ENCODE measurements at regions not wholly inside any gene's neighbourhood (a gene's known extent, or its start where the extent isn't known, plus 50 kb on each side); places are given as distances from the start of the nearest gene placed in this dataset.
"Not testable (repeated sequence)": the region's sequence is repeated elsewhere in the genome, so short reads cannot be mapped to it uniquely, and the experiment has no call there.

- DNase-seq (no peak), ATAC-seq (no peak)
- intact Hi-C loops (cut with DNase I, micrococcal nuclease) = no loop called here
Observed at GRCh38 chr9:124084087-124084486, 72.5 kb downstream of the LHX2 start.

- DNase-seq (no peak), ATAC-seq (no peak)
- intact Hi-C loops (cut with DNase I, micrococcal nuclease) = no loop called here
Observed at GRCh38 chr9:124087226-124087625, 75.7 kb downstream of the LHX2 start.

- peak in 1 of 2 donors; percentile 8 for DNase-seq
- no peak for ATAC-seq
- intact Hi-C loops (cut with DNase I, micrococcal nuclease) = no loop called here
Observed at GRCh38 chr9:124088476-124088837, 76.9 kb downstream of the LHX2 start.

GRCh38 chr9:124089631-124090488 lies 78.3 kb downstream of the LHX2 start:
- ATAC-seq; DNase-seq; intact Hi-C loops (cut with DNase I, micrococcal nuclease): not testable (repeated sequence)

- no peak for DNase-seq
- peak; percentile 16 for ATAC-seq
- intact Hi-C loops (cut with DNase I, micrococcal nuclease) = no loop called here
Observed at GRCh38 chr9:124098141-124098905, 86.8 kb downstream of the LHX2 start.

- ATAC-seq = no peak
- intact Hi-C loops (cut with DNase I, micrococcal nuclease) = no loop called here
- no peak for DNase-seq
Observed at GRCh38 chr9:124099860-124100259, 88.3 kb downstream of the LHX2 start.

GRCh38 chr9:124101215-124101968 lies 89.8 kb downstream of the LHX2 start:
- intact Hi-C loops (cut with DNase I, micrococcal nuclease) = no loop called here
- DNase-seq = no peak
- ATAC-seq = no peak

GRCh38 chr9:124101969-124102345 lies 90.4 kb downstream of the LHX2 start:
- ATAC-seq (no peak), DNase-seq (no peak)
- intact Hi-C loops (cut with DNase I, micrococcal nuclease) = no loop called here

GRCh38 chr9:124102363-124102762 lies 90.8 kb downstream of the LHX2 start:
- ATAC-seq (no peak), DNase-seq (no peak)
- intact Hi-C loops (cut with DNase I, micrococcal nuclease) = no loop called here

GRCh38 chr9:124105266-124105665 lies 93.7 kb downstream of the LHX2 start:
- DNase-seq (no peak), ATAC-seq (no peak)
- intact Hi-C loops (cut with DNase I, micrococcal nuclease) = no loop called here

GRCh38 chr9:124108216-124108615 lies 96.6 kb downstream of the LHX2 start:
- ATAC-seq = no peak
- DNase-seq = no peak
- intact Hi-C loops (cut with DNase I, micrococcal nuclease) = no loop called here

- peak; percentile 35 to 71 for DNase-seq
- ATAC-seq = peak; percentile 82
- intact Hi-C loops (cut with DNase I, micrococcal nuclease) = no loop called here
Observed at GRCh38 chr9:124110307-124110915, 98.8 kb downstream of the LHX2 start.

GRCh38 chr9:124116683-124117363 lies 105.3 kb downstream of the LHX2 start:
- ATAC-seq (no peak), DNase-seq (no peak)
- intact Hi-C loops (cut with DNase I, micrococcal nuclease) = no loop called here

- DNase-seq (no peak), ATAC-seq (no peak)
- intact Hi-C loops (cut with DNase I, micrococcal nuclease) = no loop called here
Observed at GRCh38 chr9:124118894-124119293, 107.3 kb downstream of the LHX2 start.

GRCh38 chr9:124120272-124120671 lies 108.7 kb downstream of the LHX2 start:
- intact Hi-C loops (cut with DNase I, micrococcal nuclease) = no loop called here
- DNase-seq (no peak), ATAC-seq (no peak)

GRCh38 chr9:124121725-124122124 lies 110.2 kb downstream of the LHX2 start:
- intact Hi-C loops (cut with DNase I, micrococcal nuclease) = no loop called here
- no peak for DNase-seq
- ATAC-seq = no peak

- intact Hi-C loops (cut with DNase I, micrococcal nuclease) = no loop called here
- no peak for ATAC-seq
- DNase-seq = no peak
Observed at GRCh38 chr9:124122321-124122720, 110.8 kb downstream of the LHX2 start.

- DNase-seq = no peak
- intact Hi-C loops (cut with DNase I, micrococcal nuclease) = no loop called here
- ATAC-seq = no peak
Observed at GRCh38 chr9:124122813-124123462, 111.4 kb downstream of the LHX2 start.
